ENCODE measurements at regions not wholly inside any gene's neighbourhood (a gene's known extent, or its start where the extent isn't known, plus 50 kb on each side); places are given as distances from the start of the nearest gene placed in this dataset.
A peak's percentile ranks its signal among the peaks of the same experiment; 100 is the strongest.

DNA sequence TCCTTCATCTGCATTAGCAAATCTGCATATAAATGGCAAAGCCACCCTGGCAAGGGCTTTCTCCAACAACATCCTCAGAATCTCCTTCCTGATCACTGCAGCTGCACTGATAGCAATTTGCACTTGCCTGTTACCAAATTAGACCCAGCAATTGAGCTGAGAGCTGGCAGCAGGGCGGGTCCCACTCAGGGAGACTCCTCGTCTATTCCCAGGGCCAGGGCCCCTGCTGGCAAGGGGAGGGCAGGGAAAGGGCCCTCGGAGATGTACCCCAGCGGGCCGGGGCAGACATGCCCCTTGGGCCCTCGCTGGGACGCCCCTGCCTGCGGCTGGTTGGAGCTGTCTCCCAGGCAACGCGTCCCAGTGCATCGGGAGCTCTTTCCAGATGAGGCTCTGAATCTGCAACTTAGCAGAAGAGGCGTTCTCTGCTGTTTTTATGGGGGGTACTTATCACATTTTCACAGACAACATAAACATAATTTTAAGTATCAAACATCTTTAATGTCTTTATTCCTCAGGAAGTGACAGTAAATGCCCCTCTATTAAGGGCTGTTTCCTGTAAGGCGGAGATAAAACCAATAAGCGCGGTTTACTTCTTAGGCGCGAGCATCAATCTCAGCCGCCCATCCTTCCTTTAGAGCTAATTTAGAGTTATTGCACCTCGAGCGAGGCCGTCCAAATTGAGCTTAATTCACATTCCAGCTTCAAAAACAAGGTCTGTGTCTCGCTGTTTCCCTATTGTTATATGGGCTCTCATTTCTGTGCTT lies 249.0 kb upstream of the PPP2R2D start:
- WGBS (ENCODE audit: extremely low coverage, insufficient read length, low lambda C conversion rate): no CpG with 5 or more reads among the region's 22 CpGs
- no peak overlapping the region for H2BK15ac ChIP-seq (ENCODE audit: low read depth, low read length)
- peak overlapping the region; percentile 14 for H3K4me2 ChIP-seq (ENCODE audit: insufficient read depth, insufficient read length, low read length)
- Mint-ChIP-seq H3K4me3 (peak overlapping the region; percentile 4 to 38; a peak in 3 of 5 replicates), H3K4me1 (peaks cover 32 to 38% of the 10 kb centered on the region in 2 experiments), H3K27me3 (ENCODE audit: low read depth) (peaks cover 10% of the 10 kb centered on the region), H3K27ac (no peak overlapping the region; a peak in 2 of 7 replicates), H3K9me3 (no peaks in the 10 kb centered on the region; a peak in 1 of 5 replicates), H3K36me3 (ENCODE audit: insufficient read depth in 1 of 3, low read depth in 3 of 3) (no peaks in the 10 kb centered on the region)
- H2BK5ac ChIP-seq (ENCODE audit: insufficient read length, low read length): no peak overlapping the region
- no peak overlapping the region for H3K27ac ChIP-seq (ENCODE audit: insufficient read length, low read depth, low read length)
- no peaks in the 10 kb centered on the region for H3K23me2 ChIP-seq (ENCODE audit: insufficient read length, low read depth, low read length, poor library complexity, severe bottlenecking)
- H3T11ph ChIP-seq (ENCODE audit: low read length): no peak overlapping the region
- no peaks in the 10 kb centered on the region for H3K79me1 ChIP-seq (ENCODE audit: insufficient read depth, low read depth, low read length, poor library complexity, severe bottlenecking)
- no peaks in the 10 kb centered on the region for H3K27me3 ChIP-seq (ENCODE audit: insufficient read depth, low read length)
- H3K9me3 ChIP-seq (ENCODE audit: control insufficient read depth, low read depth, low read length): no peaks in the 10 kb centered on the region
- H3K4me1 ChIP-seq (ENCODE audit: insufficient read depth, low read length): peaks cover 9% of the 10 kb centered on the region; the same call in 1 of the 2 replicates
- H3K18ac ChIP-seq (ENCODE audit: insufficient read length, low read depth, low read length): no peak overlapping the region
- H3K56ac ChIP-seq (ENCODE audit: insufficient read length, low read depth, low read length): no peak overlapping the region
- H2BK20ac ChIP-seq (ENCODE audit: low read depth, low read length, poor library complexity, severe bottlenecking): no peak overlapping the region
- H3K14ac ChIP-seq (ENCODE audit: insufficient read depth, low read length): no peak overlapping the region
- no peak overlapping the region for H2BK12ac ChIP-seq (ENCODE audit: insufficient read length, low read depth, low read length)
- no peak overlapping the region for H3K9ac ChIP-seq (ENCODE audit: extremely low read depth, insufficient read length, low read length)
- no peaks in the 10 kb centered on the region for H4K20me1 ChIP-seq (ENCODE audit: control insufficient read depth, insufficient read depth, insufficient read length)
- TF ChIP-seq, protein P1, sequence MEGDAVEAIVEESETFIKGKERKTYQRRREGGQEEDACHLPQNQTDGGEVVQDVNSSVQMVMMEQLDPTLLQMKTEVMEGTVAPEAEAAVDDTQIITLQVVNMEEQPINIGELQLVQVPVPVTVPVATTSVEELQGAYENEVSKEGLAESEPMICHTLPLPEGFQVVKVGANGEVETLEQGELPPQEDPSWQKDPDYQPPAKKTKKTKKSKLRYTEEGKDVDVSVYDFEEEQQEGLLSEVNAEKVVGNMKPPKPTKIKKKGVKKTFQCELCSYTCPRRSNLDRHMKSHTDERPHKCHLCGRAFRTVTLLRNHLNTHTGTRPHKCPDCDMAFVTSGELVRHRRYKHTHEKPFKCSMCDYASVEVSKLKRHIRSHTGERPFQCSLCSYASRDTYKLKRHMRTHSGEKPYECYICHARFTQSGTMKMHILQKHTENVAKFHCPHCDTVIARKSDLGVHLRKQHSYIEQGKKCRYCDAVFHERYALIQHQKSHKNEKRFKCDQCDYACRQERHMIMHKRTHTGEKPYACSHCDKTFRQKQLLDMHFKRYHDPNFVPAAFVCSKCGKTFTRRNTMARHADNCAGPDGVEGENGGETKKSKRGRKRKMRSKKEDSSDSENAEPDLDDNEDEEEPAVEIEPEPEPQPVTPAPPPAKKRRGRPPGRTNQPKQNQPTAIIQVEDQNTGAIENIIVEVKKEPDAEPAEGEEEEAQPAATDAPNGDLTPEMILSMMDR (conservative IDR thresholded peaks at IDR 0.05): no peak
- H2BK120ac ChIP-seq (ENCODE audit: low read depth, low read length, poor library complexity, severe bottlenecking): no peak overlapping the region
- H3K23ac ChIP-seq (ENCODE audit: insufficient read length, low read depth, low read length): no peak overlapping the region
- H4K8ac ChIP-seq (replicated peaks; ENCODE audit: insufficient read length, low read depth, low read length): no peak overlapping the region
- H2AK5ac ChIP-seq (ENCODE audit: insufficient read length, low read length): no peak overlapping the region
- H3K79me2 ChIP-seq (ENCODE audit: insufficient read depth, low read length): no peaks in the 10 kb centered on the region
- no peak overlapping the region for H2AFZ ChIP-seq (ENCODE audit: low read length)
- DNase-seq: peak; percentile 69
- H3K4ac ChIP-seq (ENCODE audit: low read depth, low read length): no peak overlapping the region
- H4K91ac ChIP-seq (ENCODE audit: insufficient read length, low read depth, low read length): no peak overlapping the region
- H4K5ac ChIP-seq (ENCODE audit: insufficient read length, low read depth, low read length): no peak overlapping the region
